GM12865 (cell line): ENCODE measurements at regions not wholly inside any gene's neighbourhood (a gene's known extent, or its start where the extent isn't known, plus 50 kb on each side); places are given as distances from the start of the nearest gene placed in this dataset.

Experiments
- DNase-seq: peaks from one replicate; pipeline ENCODE4 v3.0.0; 2010; ENCODE audit warnings: low read depth
- H3K4me3 ChIP-seq: 2 replicates; pipeline ENCODE4 v1.5.1; 2011; ENCODE audit warnings: mild to moderate bottlenecking, low read depth, low read length, control low read depth
- CTCF ChIP-seq: IDR thresholded peaks from 2 replicates; pipeline ENCODE4 v1.5.1; 2011; ENCODE audit warnings: low read length, control low read depth, low read depth, inconsistent platforms; ENCODE audit not compliant: insufficient read depth; ENCODE audit errors: missing control alignments

- no peak for TF ChIP-seq CTCF
- DNase-seq, result no peak
- no peak overlapping the region for H3K4me3 ChIP-seq
These were observed 264.4 kb downstream of the HTR1A start for GRCh38 chr5:63697811-63698210.

GRCh38 chr5:63690546-63690945 lies 271.7 kb downstream of the HTR1A start:
- no peak for TF ChIP-seq CTCF
- no peak overlapping the region for H3K4me3 ChIP-seq
- no peak for DNase-seq

- TF ChIP-seq CTCF, result no peak
- no peak for DNase-seq
- H3K4me3 ChIP-seq, result no peak overlapping the region
These were observed 274.3 kb downstream of the HTR1A start for GRCh38 chr5:63687854-63688516.

GRCh38 chr5:63686938-63687337 lies 275.3 kb downstream of the HTR1A start:
- no peak overlapping the region for H3K4me3 ChIP-seq
- DNase-seq, result no peak
- no peak for TF ChIP-seq CTCF

- DNase-seq, result no peak
- H3K4me3 ChIP-seq, result no peak overlapping the region
- TF ChIP-seq CTCF, result no peak
These were observed 276.1 kb downstream of the HTR1A start for GRCh38 chr5:63686181-63686580.

GRCh38 chr5:63685454-63685853 lies 276.8 kb downstream of the HTR1A start:
- TF ChIP-seq CTCF, result no peak
- H3K4me3 ChIP-seq, result no peak overlapping the region

GRCh38 chr5:63674881-63675280 lies 287.4 kb downstream of the HTR1A start:
- no peak overlapping the region for H3K4me3 ChIP-seq
- no peak for TF ChIP-seq CTCF
- DNase-seq, result no peak

More at GRCh38 chr5:63685454-63685853, 276.8 kb downstream of the HTR1A start:
- DNase-seq, result no peak
